ENCODE measurements at regions not wholly inside any gene's neighbourhood (a gene's known extent, or its start where the extent isn't known, plus 50 kb on each side); places are given as distances from the start of the nearest gene placed in this dataset.
"Not testable (repeated sequence)": the region's sequence is repeated elsewhere in the genome, so short reads cannot be mapped to it uniquely, and the experiment has no call there.

DNA sequence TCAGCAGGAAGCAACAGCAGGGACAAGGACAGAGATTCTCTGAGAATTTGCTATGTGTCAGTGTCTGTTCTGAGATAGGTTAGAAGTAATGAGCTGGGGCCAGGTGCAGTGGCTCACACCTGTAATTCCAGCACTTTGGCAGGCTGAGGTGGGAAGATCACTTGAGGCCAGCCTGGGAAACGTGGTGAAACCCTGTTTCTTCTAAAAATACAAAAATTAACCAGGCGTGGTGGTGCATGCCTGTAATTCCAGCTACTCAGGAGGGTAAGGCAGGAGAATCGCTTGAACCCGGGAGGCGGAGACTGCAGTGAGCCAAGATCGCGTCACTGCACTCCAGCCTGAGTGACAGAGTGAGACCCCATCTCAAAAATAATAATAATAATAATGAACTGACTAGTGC, 66.5 kb upstream of the ACYP2 start:
- TF ChIP-seq, protein P1, sequence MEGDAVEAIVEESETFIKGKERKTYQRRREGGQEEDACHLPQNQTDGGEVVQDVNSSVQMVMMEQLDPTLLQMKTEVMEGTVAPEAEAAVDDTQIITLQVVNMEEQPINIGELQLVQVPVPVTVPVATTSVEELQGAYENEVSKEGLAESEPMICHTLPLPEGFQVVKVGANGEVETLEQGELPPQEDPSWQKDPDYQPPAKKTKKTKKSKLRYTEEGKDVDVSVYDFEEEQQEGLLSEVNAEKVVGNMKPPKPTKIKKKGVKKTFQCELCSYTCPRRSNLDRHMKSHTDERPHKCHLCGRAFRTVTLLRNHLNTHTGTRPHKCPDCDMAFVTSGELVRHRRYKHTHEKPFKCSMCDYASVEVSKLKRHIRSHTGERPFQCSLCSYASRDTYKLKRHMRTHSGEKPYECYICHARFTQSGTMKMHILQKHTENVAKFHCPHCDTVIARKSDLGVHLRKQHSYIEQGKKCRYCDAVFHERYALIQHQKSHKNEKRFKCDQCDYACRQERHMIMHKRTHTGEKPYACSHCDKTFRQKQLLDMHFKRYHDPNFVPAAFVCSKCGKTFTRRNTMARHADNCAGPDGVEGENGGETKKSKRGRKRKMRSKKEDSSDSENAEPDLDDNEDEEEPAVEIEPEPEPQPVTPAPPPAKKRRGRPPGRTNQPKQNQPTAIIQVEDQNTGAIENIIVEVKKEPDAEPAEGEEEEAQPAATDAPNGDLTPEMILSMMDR (conservative IDR thresholded peaks at IDR 0.05; ENCODE audit: low read length), result not testable (repeated sequence)
- TF ChIP-seq EZH2phosphoT487 (IDR thresholded peaks at IDR 0.05; ENCODE audit: borderline replicate concordance), result not testable (repeated sequence)

All from Loucy (cell line).